Endothelial cell of umbilical vein (primary cell): ENCODE measurements at regions not wholly inside any gene's neighbourhood (a gene's known extent, or its start where the extent isn't known, plus 50 kb on each side); places are given as distances from the start of the nearest gene placed in this dataset.

ENCODE experiments used
- EZH2 ChIP-seq: IDR thresholded peaks from 2 replicates; pipeline ENCODE4 v1.6.1; 2012; ENCODE audit warnings: borderline replicate concordance, low read depth, mild to moderate bottlenecking, moderate library complexity, low read length, inconsistent platforms; ENCODE audit not compliant: severe bottlenecking
- POLR2A ChIP-seq: IDR thresholded peaks from 2 replicates; pipeline ENCODE4 v1.6.1; 2012; ENCODE audit warnings: low read depth, mild to moderate bottlenecking, control low read depth, low read length
- TF ChIP-seq, protein P1 (sequence below), 2 donors: IDR thresholded peaks; 1 replicate in 1 of 2; 2 replicates in 1 of 2; pipeline ENCODE4 v1.5.1; 2011; ENCODE audit warnings: low read length in 2 of 2, mild to moderate bottlenecking in 2 of 2, moderate library complexity in 2 of 2, control low read depth in 1 of 2, inconsistent platforms in 1 of 2, low read depth in 1 of 2; ENCODE audit not compliant: insufficient read depth in 1 of 2; ENCODE audit errors: extremely low read depth in 1 of 2

- TF ChIP-seq, protein P1, sequence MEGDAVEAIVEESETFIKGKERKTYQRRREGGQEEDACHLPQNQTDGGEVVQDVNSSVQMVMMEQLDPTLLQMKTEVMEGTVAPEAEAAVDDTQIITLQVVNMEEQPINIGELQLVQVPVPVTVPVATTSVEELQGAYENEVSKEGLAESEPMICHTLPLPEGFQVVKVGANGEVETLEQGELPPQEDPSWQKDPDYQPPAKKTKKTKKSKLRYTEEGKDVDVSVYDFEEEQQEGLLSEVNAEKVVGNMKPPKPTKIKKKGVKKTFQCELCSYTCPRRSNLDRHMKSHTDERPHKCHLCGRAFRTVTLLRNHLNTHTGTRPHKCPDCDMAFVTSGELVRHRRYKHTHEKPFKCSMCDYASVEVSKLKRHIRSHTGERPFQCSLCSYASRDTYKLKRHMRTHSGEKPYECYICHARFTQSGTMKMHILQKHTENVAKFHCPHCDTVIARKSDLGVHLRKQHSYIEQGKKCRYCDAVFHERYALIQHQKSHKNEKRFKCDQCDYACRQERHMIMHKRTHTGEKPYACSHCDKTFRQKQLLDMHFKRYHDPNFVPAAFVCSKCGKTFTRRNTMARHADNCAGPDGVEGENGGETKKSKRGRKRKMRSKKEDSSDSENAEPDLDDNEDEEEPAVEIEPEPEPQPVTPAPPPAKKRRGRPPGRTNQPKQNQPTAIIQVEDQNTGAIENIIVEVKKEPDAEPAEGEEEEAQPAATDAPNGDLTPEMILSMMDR (IDR thresholded peaks at IDR 0.05; ENCODE audit: extremely low read depth in 1 of 2, insufficient read depth in 1 of 2, low read depth in 1 of 2, low read length in 2 of 2): no peak
- no peak for TF ChIP-seq EZH2
- TF ChIP-seq POLR2A: no peak
These were observed 385.3 kb upstream of the COBL start for GRCh38 chr7:51701935-51702334.
